Lung (tissue), 11 donors: ENCODE measurements at regions not wholly inside any gene's neighbourhood (a gene's known extent, or its start where the extent isn't known, plus 50 kb on each side); places are given as distances from the start of the nearest gene placed in this dataset.

ENCODE experiments used
- ATAC-seq: fragments of 200-7000 bp; cut with Tn5 transposase; one replicate; pipeline ENCODE4 v1.9.1; 2020; ENCODE audit warnings: moderate number of reproducible peaks; ENCODE audit not compliant: insufficient read depth, low FRiP score
- DNase-seq, 3 donors: peaks; one replicate each; pipeline ENCODE4 v3.0.0-alpha.2; 2013 to 2017
- H3K27ac ChIP-seq, 2 donors: one replicate each; pipeline ENCODE4 v1.5.1; 2013; ENCODE audit warnings: mild to moderate bottlenecking in 2 of 2, moderate library complexity in 2 of 2, control low read depth in 1 of 2, inconsistent platforms in 1 of 2, low read depth in 1 of 2, low read length in 1 of 2
- H3K27me3 ChIP-seq, 3 donors: one replicate each; pipeline ENCODE4 v1.5.1; 2013; ENCODE audit warnings: low read length in 2 of 3; ENCODE audit not compliant: control insufficient read depth in 3 of 3, insufficient read depth in 3 of 3
- H3K36me3 ChIP-seq, 4 donors: one replicate each; pipeline ENCODE4 v1.5.1; 2013; ENCODE audit warnings: low read length in 4 of 4, mild to moderate bottlenecking in 1 of 4, moderate library complexity in 1 of 4; ENCODE audit not compliant: control insufficient read depth in 4 of 4, insufficient read depth in 4 of 4
- H3K4me1 ChIP-seq, 5 donors: one replicate each; pipeline ENCODE4 v1.5.1; 2013; ENCODE audit warnings: low read length in 5 of 5, mild to moderate bottlenecking in 2 of 5, moderate library complexity in 1 of 5; ENCODE audit not compliant: control insufficient read depth in 5 of 5, insufficient read depth in 5 of 5
- H3K4me3 ChIP-seq: one replicate; pipeline ENCODE4 v1.5.1; 2013; ENCODE audit warnings: mild to moderate bottlenecking, control low read depth, moderate library complexity
- H3K9ac ChIP-seq, 2 donors: one replicate each; pipeline ENCODE4 v1.5.1; 2013; ENCODE audit warnings: low read length in 2 of 2, control low read depth in 1 of 2; ENCODE audit not compliant: insufficient read depth in 1 of 2
- H3K9me3 ChIP-seq, 4 donors: one replicate each; pipeline ENCODE4 v1.5.1; 2013; ENCODE audit warnings: low read length in 3 of 4, mild to moderate bottlenecking in 1 of 4, moderate library complexity in 1 of 4; ENCODE audit not compliant: control insufficient read depth in 4 of 4, insufficient read depth in 3 of 4
- CTCF ChIP-seq: IDR thresholded peaks from 2 replicates; pipeline ENCODE4 v1.5.1; 2012; ENCODE audit warnings: mild to moderate bottlenecking; ENCODE audit errors: control extremely low read depth, extremely low read depth
- WGBS, 2 donors: extraction: QIAGEN DNeasy Blood & Tissue Kit; methylation state at CpG; one replicate each; pipeline ENCODE4 v1.1.7; 2013; 5-methylcytosine and 5-hydroxymethylcytosine counted together
- donor health status: control.
- donor health status: control.
- donor health status: Bipolar disorder and iron deficiency.
- donor health status: healthy.
- donor health status: DM: yes; HTN: yes; CAD: no.

DNA sequence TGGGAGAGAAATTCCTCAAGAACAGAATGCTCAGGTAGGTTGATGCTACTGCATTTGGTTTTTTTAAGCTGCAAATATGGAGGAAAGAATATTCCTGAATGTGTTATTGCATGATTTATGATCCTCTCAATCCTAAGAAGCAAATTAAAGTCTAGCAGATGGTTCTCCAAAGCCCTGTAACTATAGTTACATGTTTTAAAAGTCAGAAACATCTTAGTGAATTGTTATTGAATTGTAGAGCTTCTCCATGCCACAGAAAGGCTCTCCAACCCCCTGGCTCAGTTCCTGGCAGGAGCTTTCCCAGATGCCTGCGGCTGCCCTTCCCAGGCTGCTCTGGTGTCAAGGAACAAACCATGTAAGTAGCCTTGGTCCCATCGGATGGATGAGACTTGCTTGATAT is 227.8 kb upstream of the GATB start:
- ATAC-seq, result no peak
- H3K27ac ChIP-seq, result no peak overlapping the region
- H3K9ac ChIP-seq, result no peak overlapping the region
- no peak for TF ChIP-seq CTCF
- 93 to 95% methylated on average over 2 of the region's 2 CpGs for WGBS, 2 donors
- H3K9me3 ChIP-seq, result no peaks in the 10 kb centered on the region
- no peaks in the 10 kb centered on the region for H3K36me3 ChIP-seq
- no peaks in the 10 kb centered on the region for H3K27me3 ChIP-seq
- DNase-seq, result no peak
- no peak overlapping the region for H3K4me3 ChIP-seq
- H3K4me1 ChIP-seq, result peaks cover 0 to 5% (median 0%) of the 10 kb centered on the region in 5 donors

DNA sequence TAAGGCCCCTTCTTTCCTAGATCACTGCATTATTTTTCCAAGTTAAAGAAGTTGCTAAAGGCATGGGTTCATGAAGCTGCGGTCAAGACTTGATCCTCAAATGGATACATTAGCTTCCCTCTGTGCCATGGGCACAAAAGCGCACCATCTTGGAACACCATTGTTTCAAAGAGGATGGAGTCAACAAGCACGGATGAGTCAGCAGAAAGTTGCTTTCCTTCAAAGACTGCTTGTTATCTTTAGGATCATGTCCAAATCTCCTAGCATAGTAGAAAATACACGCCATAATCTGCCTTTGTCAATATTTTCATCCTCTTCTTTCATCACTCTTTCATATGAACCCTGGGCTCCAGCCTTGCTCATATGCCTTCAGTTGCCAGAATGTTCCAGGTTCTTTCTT is 226.8 kb upstream of the GATB start:
- H3K27ac ChIP-seq, result no peak overlapping the region

GRCh38 chr4:151983854-151984253 is 223.0 kb upstream of the GATB start:
- DNase-seq (peak; percentile 20 to 53 (median 35)), ATAC-seq (no peak)
- H3K9ac ChIP-seq, result no peak overlapping the region
- WGBS, 2 donors, result 53 to 58% methylated on average over 3 of the region's 3 CpGs
- no peaks in the 10 kb centered on the region for H3K27me3 ChIP-seq
- no peaks in the 10 kb centered on the region for H3K4me1 ChIP-seq
- H3K4me3 ChIP-seq, result no peak overlapping the region
- H3K36me3 ChIP-seq, result no peaks in the 10 kb centered on the region
- H3K9me3 ChIP-seq, result peaks cover 0 to 2% (median 0%) of the 10 kb centered on the region in 4 donors
- no peak overlapping the region for H3K27ac ChIP-seq
- TF ChIP-seq CTCF, result no peak

More for the DNA sequence above, 226.8 kb upstream of the GATB start:
- 90 to 93% methylated on average over 4 of the region's 4 CpGs for WGBS, 2 donors
- Histone ChIP-seq H3K36me3 (no peaks in the 10 kb centered on the region), H3K4me1 (peaks cover 0 to 4% (median 0%) of the 10 kb centered on the region in 5 donors), H3K9ac (no peak overlapping the region), H3K9me3 (no peaks in the 10 kb centered on the region), H3K27me3 (no peaks in the 10 kb centered on the region), H3K4me3 (no peak overlapping the region)
- ATAC-seq (no peak), DNase-seq (no peak)
- no peak for TF ChIP-seq CTCF

- H3K4me1 ChIP-seq, result no peaks in the 10 kb centered on the region
- H3K9ac ChIP-seq, result no peak overlapping the region
- H3K27me3 ChIP-seq, result no peaks in the 10 kb centered on the region
- 93 to 97% methylated on average over 4 of the region's 4 CpGs for WGBS, 2 donors
- H3K27ac ChIP-seq, result no peak overlapping the region
- DNase-seq, result no peak
- no peak overlapping the region for H3K4me3 ChIP-seq
- no peak for TF ChIP-seq CTCF
- H3K36me3 ChIP-seq, result no peaks in the 10 kb centered on the region
- peaks cover 0 to 18% (median 3%) of the 10 kb centered on the region in 4 donors for H3K9me3 ChIP-seq
- ATAC-seq, result no peak
Observed at GRCh38 chr4:151979819-151980218, 219.0 kb upstream of the GATB start.
